Tibial artery (tissue), 4 donors: ENCODE measurements at regions not wholly inside any gene's neighbourhood (a gene's known extent, or its start where the extent isn't known, plus 50 kb on each side); places are given as distances from the start of the nearest gene placed in this dataset.

Source experiments
- DNase-seq, 2 donors: peaks; one replicate each; pipeline ENCODE4 v3.0.0-alpha.2; 2019
- H3K27ac ChIP-seq, 2 donors: fragments of 200-600 bp; sonication (generic) in 1 of 2; 1 replicate in 1 of 2; 2 replicates in 1 of 2; pipeline ENCODE4 v1.5.1; 2018 to 2019; ENCODE audit warnings: mild to moderate bottlenecking in 1 of 2
- H3K27me3 ChIP-seq, 2 donors: fragments of 200-600 bp; sonication (generic) in 1 of 2; one replicate each; pipeline versions ENCODE4 v1.5.1 to v1.6.0; 2016 to 2019
- H3K36me3 ChIP-seq, 3 donors: fragments of 200-600 bp; sonication (generic) in 2 of 3; one replicate each; pipeline ENCODE4 v1.5.1; 2016 to 2019; ENCODE audit warnings: mild to moderate bottlenecking in 2 of 3
- H3K4me1 ChIP-seq, 4 donors: fragments of 200-600 bp; sonication (generic) in 2 of 4; 1 replicate in 3 of 4; 2 replicates in 1 of 4; pipeline ENCODE4 v1.5.1; 2016 to 2019
- H3K4me3 ChIP-seq, 2 donors: fragments of 200-600 bp; sonication (generic) in 1 of 2; 1 replicate in 1 of 2; 2 replicates in 1 of 2; pipeline ENCODE4 v1.5.1; 2018 to 2019; ENCODE audit warnings: mild to moderate bottlenecking in 2 of 2
- H3K9me3 ChIP-seq, 3 donors: fragments of 200-600 bp; sonication (generic) in 1 of 3; one replicate each; pipeline ENCODE4 v1.5.1; 2016 to 2019
- CTCF ChIP-seq, 2 experiments: fragments of 200-600 bp in 1 of 2; fragments of 450-650 bp in 1 of 2; IDR thresholded peaks; one replicate each; pipeline ENCODE4 v1.5.1; 2017 to 2019; ENCODE audit warnings: antibody characterized with exemption in 2 of 2, mild to moderate bottlenecking in 1 of 2, moderate library complexity in 1 of 2
- intact Hi-C: fragments of 100-400 bp; cut with DNase I; formaldehyde crosslinking; loops from one replicate; pipeline ENCODE4 v1.15.0; 2023; ENCODE audit warnings: low total_unique reads

DNA sequence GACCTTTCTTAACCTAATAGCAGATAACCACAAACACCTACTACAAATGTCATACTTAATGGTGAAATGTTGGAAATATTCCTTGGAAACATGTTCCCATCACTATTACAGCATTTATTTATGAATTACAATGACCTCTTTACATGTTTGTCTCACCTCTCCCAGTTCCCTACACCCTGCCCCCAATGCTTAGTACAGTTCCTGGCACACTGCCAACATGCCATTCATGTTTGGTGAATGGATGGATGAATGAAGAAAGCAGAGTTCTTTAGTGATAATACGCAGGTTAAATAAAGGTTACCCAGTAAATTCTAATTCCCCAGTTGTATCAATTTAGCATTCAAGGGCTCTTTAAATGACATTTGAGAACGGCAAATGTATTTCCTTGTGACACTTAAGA is 259.9 kb upstream of the ATP11B start:
- DNase-seq, result no peak
- TF ChIP-seq CTCF (IDR thresholded peaks at IDR 0.05), result no peak
- Histone ChIP-seq H3K27me3 (no peaks in the 10 kb centered on the region), H3K9me3 (no peaks in the 10 kb centered on the region), H3K27ac (no peak overlapping the region), H3K4me3 (no peak overlapping the region), H3K36me3 (no peaks in the 10 kb centered on the region), H3K4me1 (no peaks in the 10 kb centered on the region)
- intact Hi-C loops, result no loop called here

GRCh38 chr3:182544542-182544941 is 248.8 kb upstream of the ATP11B start:
- Histone ChIP-seq H3K4me1 (no peaks in the 10 kb centered on the region), H3K4me3 (no peak overlapping the region), H3K9me3 (no peaks in the 10 kb centered on the region), H3K36me3 (no peaks in the 10 kb centered on the region), H3K27ac (no peak overlapping the region), H3K27me3 (no peaks in the 10 kb centered on the region)
- TF ChIP-seq CTCF (IDR thresholded peaks at IDR 0.05), result no peak
- intact Hi-C loops, result no loop called here
- no peak for DNase-seq

DNA sequence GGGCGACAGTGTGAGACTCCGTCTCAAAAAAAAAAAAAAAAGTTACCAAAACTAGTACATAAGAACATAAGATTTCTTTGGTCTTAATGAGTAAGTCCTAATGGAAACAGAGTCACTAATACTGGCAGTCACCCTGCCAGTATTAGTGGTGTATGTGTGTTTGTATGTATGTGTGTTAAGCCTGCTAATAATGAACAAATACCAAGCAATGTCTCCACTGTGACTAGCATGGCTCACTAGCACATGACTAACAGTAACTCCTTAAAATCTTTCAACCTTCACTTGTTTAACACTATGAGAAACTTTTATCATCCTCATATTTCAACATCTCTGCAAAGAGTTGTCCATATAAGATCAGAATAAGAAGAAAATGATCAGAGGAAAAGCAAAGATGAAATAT is 231.0 kb upstream of the ATP11B start:
- no peak for TF ChIP-seq CTCF (IDR thresholded peaks at IDR 0.05)
- no peak for DNase-seq
- H3K4me3 ChIP-seq, result no peak overlapping the region
- peaks cover 0 to 24% (median 8%) of the 10 kb centered on the region in 3 donors for H3K9me3 ChIP-seq
- no peak overlapping the region for H3K27ac ChIP-seq
- H3K36me3 ChIP-seq, result no peaks in the 10 kb centered on the region
- intact Hi-C loops, result no loop called here
- H3K27me3 ChIP-seq, result no peaks in the 10 kb centered on the region
- no peaks in the 10 kb centered on the region for H3K4me1 ChIP-seq

DNA sequence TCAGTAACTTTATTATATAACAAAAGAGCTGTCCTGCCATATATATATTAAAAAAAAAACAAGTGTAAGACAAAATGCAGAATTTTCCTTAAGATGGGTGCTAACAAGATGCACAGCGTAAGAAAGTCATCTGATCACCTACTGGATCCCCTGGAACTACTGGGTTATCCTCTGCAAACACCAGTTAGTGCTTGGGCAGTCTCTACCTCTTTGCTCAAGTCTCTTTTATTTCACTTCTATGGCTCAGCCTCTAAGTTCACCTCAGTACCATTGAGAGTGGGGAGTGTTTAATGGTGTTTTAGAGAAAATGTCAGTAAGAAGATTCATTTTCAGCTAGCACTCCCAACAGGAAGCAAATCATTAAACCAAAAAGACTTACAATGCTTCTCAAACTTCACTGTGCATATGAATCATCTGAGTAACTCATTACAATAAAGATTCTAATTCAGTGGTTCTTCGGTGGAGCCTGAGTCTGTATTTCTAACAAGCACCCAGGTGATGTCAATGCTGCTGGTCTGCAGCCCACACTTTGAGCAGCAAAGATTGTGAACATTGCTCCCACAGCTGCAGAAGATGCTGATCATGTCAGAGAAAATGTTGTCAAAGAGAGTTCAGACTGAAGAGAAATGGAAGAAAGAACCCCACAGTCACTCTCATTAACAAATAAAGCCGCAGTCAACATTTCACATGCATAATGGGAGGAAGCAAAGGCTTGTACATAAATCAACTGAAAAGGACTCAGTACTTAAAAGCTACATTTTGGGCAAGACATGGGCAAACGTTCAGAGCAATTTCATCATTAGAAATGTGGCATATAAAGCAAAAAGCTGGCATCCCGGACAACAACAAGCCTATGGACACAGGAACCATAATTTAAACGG is 227.1 kb upstream of the ATP11B start:
- no peaks in the 10 kb centered on the region for H3K4me1 ChIP-seq
- TF ChIP-seq CTCF (IDR thresholded peaks at IDR 0.05), result no peak
- H3K27ac ChIP-seq, result no peak overlapping the region
- no peak overlapping the region for H3K4me3 ChIP-seq
- no peaks in the 10 kb centered on the region for H3K27me3 ChIP-seq
- no peaks in the 10 kb centered on the region for H3K9me3 ChIP-seq
- no peak for DNase-seq
- intact Hi-C loops, result no loop called here
- no peaks in the 10 kb centered on the region for H3K36me3 ChIP-seq

DNA sequence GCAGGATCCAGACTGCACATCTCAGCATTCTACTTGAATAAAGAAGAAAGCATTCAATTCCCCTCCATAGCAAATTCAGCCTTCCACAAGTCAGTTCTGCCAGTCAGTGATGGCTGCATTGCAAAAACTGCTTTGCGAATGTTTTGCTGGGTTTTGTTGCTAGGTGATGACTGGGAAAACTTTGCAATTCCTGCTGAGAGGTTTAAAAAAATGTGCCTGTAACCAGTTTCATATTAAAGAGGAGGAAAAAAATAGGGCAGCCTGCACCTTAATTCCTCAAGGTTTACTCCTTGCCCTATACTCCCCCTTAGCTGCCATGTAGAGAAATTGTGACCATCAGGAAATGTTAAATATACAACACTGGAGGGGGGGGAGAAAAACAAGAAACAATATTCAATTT is 225.6 kb upstream of the ATP11B start:
- DNase-seq, result no peak
- Histone ChIP-seq H3K27ac (no peak overlapping the region), H3K36me3 (no peaks in the 10 kb centered on the region), H3K9me3 (no peaks in the 10 kb centered on the region), H3K4me1 (no peaks in the 10 kb centered on the region), H3K27me3 (no peaks in the 10 kb centered on the region), H3K4me3 (no peak overlapping the region)
- TF ChIP-seq CTCF (IDR thresholded peaks at IDR 0.05), result no peak
- intact Hi-C loops, result no loop called here
